Skeletal muscle tissue (tissue), 3 donors: ENCODE measurements at regions not wholly inside any gene's neighbourhood (a gene's known extent, or its start where the extent isn't known, plus 50 kb on each side); places are given as distances from the start of the nearest gene placed in this dataset.

Experiments used
- H3K27ac ChIP-seq: one replicate; pipeline ENCODE4 v1.7.0; 2013; ENCODE audit warnings: mild to moderate bottlenecking, low read depth, low read length, inconsistent platforms
- H3K27me3 ChIP-seq, 3 donors: one replicate each; pipeline ENCODE4 v1.7.0; 2013; ENCODE audit warnings: low read length in 3 of 3; ENCODE audit not compliant: control insufficient read depth in 3 of 3, insufficient read depth in 3 of 3
- H3K36me3 ChIP-seq, 3 donors: one replicate each; pipeline ENCODE4 v1.7.0; 2013; ENCODE audit warnings: low read length in 3 of 3; ENCODE audit not compliant: control insufficient read depth in 3 of 3, insufficient read depth in 3 of 3
- H3K4me1 ChIP-seq, 3 donors: one replicate each; pipeline ENCODE4 v1.7.0; 2013; ENCODE audit warnings: low read length in 3 of 3, mild to moderate bottlenecking in 3 of 3; ENCODE audit not compliant: control insufficient read depth in 3 of 3, insufficient read depth in 3 of 3
- H3K4me3 ChIP-seq, 3 donors: one replicate each; pipeline ENCODE4 v1.7.0; 2013; ENCODE audit warnings: low read length in 3 of 3
- H3K9ac ChIP-seq, 3 donors: one replicate each; pipeline ENCODE4 v1.7.0; 2013; ENCODE audit warnings: low read length in 3 of 3, mild to moderate bottlenecking in 3 of 3, moderate library complexity in 2 of 3, low read depth in 1 of 3
- H3K9me3 ChIP-seq, 3 donors: one replicate each; pipeline ENCODE4 v1.7.0; 2013; ENCODE audit warnings: low read length in 3 of 3; ENCODE audit not compliant: control insufficient read depth in 3 of 3
- donor health status: Osteomylitis.

DNA sequence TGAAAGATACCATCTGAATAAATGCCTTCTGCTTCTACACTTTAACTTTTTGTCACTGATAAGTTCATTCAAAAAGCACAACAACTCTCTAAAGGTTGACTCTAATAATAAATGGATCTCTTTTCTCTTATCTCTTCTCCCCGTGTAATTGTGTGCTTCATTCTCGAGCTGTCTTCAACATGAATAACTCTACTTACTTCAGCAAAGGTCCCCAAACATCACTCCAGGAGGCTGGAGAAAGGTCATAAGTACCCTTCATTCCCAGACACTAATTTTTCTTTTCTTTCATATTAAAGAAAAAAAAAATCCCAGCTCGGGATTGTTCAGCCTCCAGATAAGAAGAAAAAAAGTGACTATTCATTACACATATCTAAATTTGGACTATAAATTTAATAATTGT, 222.2 kb downstream of the FOXO1 start:
- Histone ChIP-seq H3K36me3 (no peaks in the 10 kb centered on the region), H3K27me3 (no peaks in the 10 kb centered on the region), H3K4me3 (no peak overlapping the region), H3K27ac (no peak overlapping the region), H3K9ac (no peak overlapping the region), H3K4me1 (peaks cover 34 to 45% (median 43%) of the 10 kb centered on the region in 3 donors), H3K9me3 (no peaks in the 10 kb centered on the region)

DNA sequence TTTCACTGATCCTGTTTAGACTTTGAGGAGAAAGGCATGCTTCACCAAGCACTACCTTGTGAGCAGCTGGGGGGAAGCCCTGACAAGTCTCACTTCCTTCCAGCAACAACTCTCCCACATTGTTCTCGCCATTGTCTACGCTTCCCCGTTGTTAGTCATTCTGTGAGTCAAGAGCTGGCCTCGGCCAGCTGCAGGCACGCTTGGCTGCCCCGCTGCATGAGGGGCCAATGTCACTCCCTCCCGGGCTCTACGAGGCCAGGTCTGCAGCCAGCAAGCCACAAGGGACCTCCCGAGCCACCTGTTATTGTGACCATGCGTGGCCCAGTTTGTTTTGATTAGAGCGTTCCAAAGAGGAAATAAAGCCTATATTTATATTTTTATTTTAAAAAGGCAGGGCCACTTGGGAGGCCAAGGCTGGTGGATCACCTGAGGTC, 220.9 kb downstream of the FOXO1 start:
- Histone ChIP-seq H3K9me3 (no peaks in the 10 kb centered on the region), H3K4me3 (peak overlapping the region in 1 of 3 donors; percentile 6), H3K9ac (peak overlapping the region in 2 of 3 donors; percentile 1 to 10), H3K4me1 (peaks cover 20 to 32% (median 30%) of the 10 kb centered on the region in 3 donors), H3K27me3 (no peaks in the 10 kb centered on the region), H3K36me3 (no peaks in the 10 kb centered on the region), H3K27ac (peak overlapping the region; percentile 57)

DNA sequence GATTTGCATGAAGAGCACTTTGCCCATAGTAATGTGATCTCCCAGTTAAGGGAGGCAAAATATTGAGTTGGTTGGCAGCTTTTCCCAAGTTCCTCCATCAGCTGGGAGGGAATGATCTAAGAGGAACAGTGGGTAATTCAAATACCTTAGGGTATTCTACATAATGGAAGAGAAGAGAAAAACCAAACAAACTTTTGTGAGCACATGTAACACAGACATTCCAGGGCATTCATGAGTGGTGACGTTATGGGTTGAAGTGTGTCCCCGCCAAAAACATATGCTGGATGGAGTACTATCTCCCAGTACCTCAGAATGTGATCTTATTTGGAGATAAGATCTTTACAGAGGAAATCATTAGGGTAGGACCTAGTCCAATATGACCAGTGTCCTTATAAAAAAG, 220.1 kb downstream of the FOXO1 start:
- no peaks in the 10 kb centered on the region for H3K27me3 ChIP-seq
- no peak overlapping the region for H3K4me3 ChIP-seq
- no peaks in the 10 kb centered on the region for H3K9me3 ChIP-seq
- H3K4me1 ChIP-seq = peaks cover 13 to 24% (median 22%) of the 10 kb centered on the region in 3 donors
- H3K27ac ChIP-seq = no peak overlapping the region
- H3K9ac ChIP-seq = no peak overlapping the region
- H3K36me3 ChIP-seq = no peaks in the 10 kb centered on the region

DNA sequence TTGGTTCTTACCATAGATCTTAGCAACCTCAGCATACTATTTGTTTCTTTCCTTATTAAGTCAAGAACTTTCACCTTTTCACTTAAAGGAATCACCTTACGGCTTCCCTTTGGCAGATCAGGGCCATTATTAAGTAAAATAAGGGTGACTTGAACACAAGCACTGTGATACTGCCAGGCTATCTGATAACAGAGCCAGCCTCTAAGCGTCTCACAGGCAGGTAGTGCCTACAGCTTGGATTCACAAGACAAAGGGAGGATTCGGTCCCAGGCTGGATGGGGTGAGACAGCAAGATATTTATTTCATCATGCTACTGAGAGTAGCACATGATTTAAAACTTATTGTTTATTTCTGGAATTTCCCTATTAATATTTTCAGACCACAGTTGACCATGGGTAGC, 218.6 kb downstream of the FOXO1 start:
- no peak overlapping the region for H3K4me3 ChIP-seq
- H3K36me3 ChIP-seq = no peaks in the 10 kb centered on the region
- H3K4me1 ChIP-seq = peaks cover 3 to 9% (median 8%) of the 10 kb centered on the region in 3 donors
- H3K9ac ChIP-seq = no peak overlapping the region
- H3K27me3 ChIP-seq = no peaks in the 10 kb centered on the region
- no peak overlapping the region for H3K27ac ChIP-seq
- H3K9me3 ChIP-seq = no peaks in the 10 kb centered on the region

DNA sequence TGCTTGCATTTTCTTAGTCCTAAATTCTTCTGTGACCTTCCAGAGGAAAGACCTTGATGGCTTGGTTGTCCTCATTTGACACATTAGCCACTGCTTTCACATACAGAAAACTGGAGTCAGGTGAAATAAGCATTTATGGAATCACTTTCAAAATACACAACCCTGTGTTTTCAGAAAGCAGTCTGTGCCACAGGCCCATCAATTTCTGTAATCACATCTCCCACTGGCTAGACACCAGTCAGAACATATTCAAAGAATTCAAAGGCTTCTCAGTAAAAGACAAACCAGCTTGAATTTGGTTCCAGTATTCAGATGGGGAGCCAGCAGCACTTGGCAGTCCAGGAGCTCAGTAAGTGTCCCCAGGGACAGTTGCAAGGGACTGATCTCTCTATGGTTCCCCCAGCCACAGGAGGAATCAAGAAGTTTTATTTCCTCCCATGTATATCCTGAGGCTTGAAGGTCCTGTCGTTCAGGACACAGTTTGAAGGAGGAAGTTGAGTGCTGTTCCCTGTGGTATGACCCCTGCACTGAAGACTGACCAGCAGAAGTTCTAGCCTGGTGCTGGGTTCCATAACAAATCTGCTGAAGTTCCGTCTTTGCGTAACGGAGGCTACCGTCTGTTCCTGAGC, 214.3 kb downstream of the FOXO1 start:
- H3K4me3 ChIP-seq = no peak overlapping the region
- no peaks in the 10 kb centered on the region for H3K9me3 ChIP-seq
- H3K4me1 ChIP-seq = peaks cover 0 to 2% (median 0%) of the 10 kb centered on the region in 3 donors
- no peaks in the 10 kb centered on the region for H3K36me3 ChIP-seq
- no peak overlapping the region for H3K27ac ChIP-seq
- H3K9ac ChIP-seq = no peak overlapping the region
- no peaks in the 10 kb centered on the region for H3K27me3 ChIP-seq

DNA sequence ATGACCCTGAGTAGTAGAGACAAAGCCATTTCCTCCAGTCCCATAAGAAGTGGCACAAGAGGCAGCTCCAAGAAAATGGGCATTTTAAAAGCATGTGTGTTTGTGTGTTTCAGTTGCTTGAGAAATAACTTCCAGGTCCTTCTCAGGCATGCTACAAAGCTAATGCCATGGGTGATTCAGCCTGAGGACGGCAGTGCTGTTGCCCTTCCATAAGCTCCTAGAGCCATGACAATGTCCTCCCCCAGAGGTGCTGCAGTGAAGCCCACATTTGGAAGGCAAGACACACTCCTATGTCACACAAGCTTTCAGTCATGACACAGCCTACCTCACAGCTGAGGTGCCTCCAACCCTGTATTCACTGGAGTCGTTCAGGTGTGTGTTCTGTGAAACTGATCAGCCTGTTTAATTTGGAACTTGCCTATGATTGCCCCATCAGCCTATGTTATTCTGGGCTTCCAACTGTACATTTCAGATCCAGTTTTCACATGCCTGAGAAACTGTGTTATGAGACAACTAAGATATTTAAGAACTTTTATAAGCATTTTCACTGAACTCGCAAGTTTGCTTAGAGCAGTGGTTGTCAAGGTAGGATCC, 213.6 kb downstream of the FOXO1 start:
- Histone ChIP-seq H3K9me3 (no peaks in the 10 kb centered on the region), H3K9ac (no peak overlapping the region), H3K4me1 (peaks cover 0 to 2% (median 0%) of the 10 kb centered on the region in 3 donors), H3K27ac (no peak overlapping the region), H3K27me3 (no peaks in the 10 kb centered on the region), H3K4me3 (no peak overlapping the region), H3K36me3 (no peaks in the 10 kb centered on the region)

DNA sequence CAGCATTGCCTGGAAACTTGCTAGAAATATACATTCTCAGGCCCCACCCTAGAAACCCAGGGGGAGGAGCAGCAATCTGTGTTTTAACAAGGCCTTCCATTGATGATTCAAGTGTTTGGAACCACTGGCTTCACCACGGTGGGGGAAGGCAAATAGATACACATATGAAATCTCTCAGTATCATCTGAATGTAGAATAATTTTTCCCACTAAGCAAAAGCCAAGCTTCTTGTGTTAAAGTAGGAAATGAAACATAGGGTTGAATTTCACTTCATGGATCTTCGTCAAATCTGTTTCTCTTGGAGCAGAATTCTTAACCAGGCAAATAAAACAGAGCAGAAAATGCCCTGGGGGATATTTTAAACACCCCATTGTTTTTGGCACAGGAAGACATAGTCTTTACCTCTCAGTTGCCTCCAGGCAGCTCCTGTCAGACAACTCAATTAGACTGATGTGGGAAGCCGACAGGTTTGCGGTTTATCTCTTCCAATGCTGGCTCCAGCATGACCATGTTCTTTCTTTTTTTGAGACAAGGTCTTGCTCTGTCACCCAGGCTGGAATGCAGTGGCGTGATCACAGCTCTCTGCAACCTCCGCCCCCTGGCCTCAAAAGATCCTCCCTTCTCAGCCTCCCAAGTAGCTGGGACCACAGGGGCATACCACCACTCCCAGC, 213.0 kb downstream of the FOXO1 start:
- Histone ChIP-seq H3K4me1 (peaks cover 0 to 6% (median 3%) of the 10 kb centered on the region in 3 donors), H3K27me3 (no peaks in the 10 kb centered on the region), H3K9ac (no peak overlapping the region), H3K27ac (no peak overlapping the region), H3K4me3 (no peak overlapping the region), H3K36me3 (no peaks in the 10 kb centered on the region), H3K9me3 (no peaks in the 10 kb centered on the region)

DNA sequence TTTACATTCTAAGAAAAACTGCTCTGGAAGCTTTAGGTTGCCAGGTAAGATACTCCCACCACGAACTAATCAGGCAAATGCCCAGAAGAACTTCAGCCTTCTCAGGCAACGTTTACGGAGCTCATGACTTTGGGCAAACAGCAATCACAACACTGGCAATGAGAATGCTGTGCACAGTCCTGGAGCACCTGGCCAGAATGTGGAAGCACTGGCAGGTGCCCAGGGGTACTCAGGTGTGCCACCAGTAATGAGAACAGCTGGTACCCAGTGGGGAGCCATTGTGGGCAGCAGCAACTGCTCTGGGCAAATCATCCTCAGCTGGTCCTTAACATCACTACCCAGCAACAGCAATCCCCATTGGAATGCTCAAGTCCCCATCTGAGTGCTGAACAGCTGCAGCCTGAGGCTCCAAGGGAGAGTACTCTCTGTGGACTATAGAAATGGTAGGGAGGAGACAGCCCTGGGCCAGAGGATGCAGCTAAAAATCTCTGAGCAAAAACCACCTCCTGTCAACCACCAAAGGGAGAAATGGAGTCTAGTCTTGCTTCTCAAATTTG, 210.0 kb downstream of the FOXO1 start:
- no peak overlapping the region for H3K27ac ChIP-seq
- no peak overlapping the region for H3K4me3 ChIP-seq
- no peaks in the 10 kb centered on the region for H3K27me3 ChIP-seq
- no peaks in the 10 kb centered on the region for H3K36me3 ChIP-seq
- H3K9ac ChIP-seq = no peak overlapping the region
- H3K9me3 ChIP-seq = no peaks in the 10 kb centered on the region
- H3K4me1 ChIP-seq = peaks cover 0 to 6% (median 3%) of the 10 kb centered on the region in 3 donors

DNA sequence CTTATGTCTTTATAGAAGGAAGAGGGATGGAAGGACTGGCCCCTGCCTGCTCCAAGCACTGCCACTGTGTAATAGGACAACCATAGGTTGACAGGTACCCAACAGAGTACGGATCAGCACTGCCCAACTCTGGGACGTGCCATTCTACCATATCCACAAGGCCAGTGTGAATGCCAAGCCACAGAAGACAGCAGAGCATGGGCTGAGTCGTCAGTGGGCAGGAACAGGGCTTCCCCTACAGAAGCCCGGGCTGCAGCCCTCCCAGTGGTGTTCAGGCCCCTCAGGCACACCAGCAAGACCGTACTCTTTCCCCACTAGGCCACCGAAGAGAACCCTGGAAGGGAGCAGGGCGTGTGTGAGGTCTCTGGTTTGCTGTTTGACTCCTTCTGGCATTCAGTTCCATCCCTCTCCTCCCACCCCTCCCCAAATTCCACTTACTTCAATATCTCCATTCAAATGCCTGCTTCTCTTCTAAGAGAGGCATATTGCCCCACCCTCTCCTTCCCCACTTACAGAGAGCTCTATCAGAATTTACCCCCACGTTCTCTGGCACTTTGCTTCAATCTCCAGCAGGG, 209.4 kb downstream of the FOXO1 start:
- no peak overlapping the region for H3K27ac ChIP-seq

More for the DNA sequence above, 209.4 kb downstream of the FOXO1 start:
- Histone ChIP-seq H3K4me3 (no peak overlapping the region), H3K9ac (no peak overlapping the region), H3K4me1 (peaks cover 0 to 6% (median 3%) of the 10 kb centered on the region in 3 donors), H3K27me3 (no peaks in the 10 kb centered on the region), H3K9me3 (no peaks in the 10 kb centered on the region), H3K36me3 (no peaks in the 10 kb centered on the region)
